CD4-positive, alpha-beta T cell (primary cell): ENCODE measurements at regions not wholly inside any gene's neighbourhood (a gene's known extent, or its start where the extent isn't known, plus 50 kb on each side); places are given as distances from the start of the nearest gene placed in this dataset.

Experiments
- ATAC-seq: fragments of 200-7000 bp; cut with Tn5 transposase; one replicate; pipeline ENCODE4 v1.10.0; 2022; ENCODE audit warnings: mild to moderate bottlenecking; ENCODE audit not compliant: poor library complexity
- CTCF ChIA-PET: fragments of 350-600 bp; sonication (Branson Sonifier 250); formaldehyde crosslinking; loops from one replicate; lab custom pipeline; 2021; ENCODE audit warnings: antibody characterized with exemption, inconsistent platforms; lab: Charles Lee
- POLR2A ChIA-PET: fragments of 350-600 bp; sonication (Branson Sonifier 250); formaldehyde crosslinking; loops from one replicate; lab custom pipeline; 2021; ENCODE audit warnings: antibody characterized with exemption, inconsistent platforms; lab: Charles Lee
- DNase-seq, 14 experiments: peaks; one replicate each; pipeline ENCODE4 v3.0.0-alpha.2; 2013 to 2020; ENCODE audit warnings: mixed read lengths in 2 of 14
- H3K27ac ChIP-seq, 2 donors: one replicate each; pipeline versions ENCODE4 v1.5.1 to v1.7.0; 2013; ENCODE audit warnings: low read length in 2 of 2, low read depth in 1 of 2, mild to moderate bottlenecking in 1 of 2
- H3K27me3 ChIP-seq, 2 experiments: 1 replicate in 1 of 2; 2 replicates in 1 of 2; pipeline versions ENCODE4 v1.6.1 to v1.7.0; 2013; ENCODE audit warnings: low read length in 2 of 2, control low read depth in 1 of 2, mild to moderate bottlenecking in 1 of 2, moderate library complexity in 1 of 2; ENCODE audit not compliant: insufficient read depth in 2 of 2, control insufficient read depth in 1 of 2
- H3K36me3 ChIP-seq: one replicate; pipeline ENCODE4 v1.6.1; 2013; ENCODE audit warnings: low read length, control low read depth; ENCODE audit not compliant: insufficient read depth
- H3K4me1 ChIP-seq: one replicate; pipeline ENCODE4 v1.6.1; 2013; ENCODE audit warnings: low read length, control low read depth; ENCODE audit not compliant: insufficient read depth
- H3K4me3 ChIP-seq: one replicate; pipeline ENCODE4 v1.5.1; 2013; ENCODE audit warnings: mild to moderate bottlenecking, low read length, moderate library complexity
- H3K9me3 ChIP-seq, 2 experiments: 1 replicate in 1 of 2; 2 replicates in 1 of 2; pipeline versions ENCODE4 v1.6.1 to v1.7.0; 2013; ENCODE audit warnings: low read length in 2 of 2, mild to moderate bottlenecking in 2 of 2, control low read depth in 1 of 2, moderate library complexity in 1 of 2; ENCODE audit not compliant: control insufficient read depth in 1 of 2, insufficient read depth in 1 of 2
- H3K27ac Mint-ChIP-seq: one replicate; pipeline ENCODE4 v1.8.0; 2020; ENCODE audit warnings: mixed read lengths
- H3K27me3 Mint-ChIP-seq: one replicate; pipeline ENCODE4 v1.8.0; 2021; ENCODE audit warnings: mixed read lengths
- H3K36me3 Mint-ChIP-seq: one replicate; pipeline ENCODE4 v1.8.0; 2021; ENCODE audit warnings: low read depth, mixed read lengths
- H3K4me1 Mint-ChIP-seq: one replicate; pipeline ENCODE4 v1.8.0; 2021; ENCODE audit warnings: low read depth, mixed read lengths
- H3K4me3 Mint-ChIP-seq: one replicate; pipeline ENCODE4 v1.8.0; 2020; ENCODE audit warnings: mild to moderate bottlenecking, mixed read lengths
- H3K9me3 Mint-ChIP-seq: one replicate; pipeline ENCODE4 v1.8.0; 2020; ENCODE audit warnings: mixed read lengths
- intact Hi-C, 2 experiments: fragments of 100-400 bp; cut with DNase I in 1 of 2; cut with micrococcal nuclease in 1 of 2; formaldehyde crosslinking; loops; one replicate each; pipeline versions ENCODE4 v1.15.1 to v1.9.0; 2023 to 2025; cut with DNase I, micrococcal nuclease
- TF ChIP-seq, protein P1 (sequence below): fragments of 200-600 bp; IDR thresholded peaks from one replicate; pipeline ENCODE4 v1.8.0; 2022; ENCODE audit warnings: antibody characterized with exemption, mild to moderate bottlenecking

DNA sequence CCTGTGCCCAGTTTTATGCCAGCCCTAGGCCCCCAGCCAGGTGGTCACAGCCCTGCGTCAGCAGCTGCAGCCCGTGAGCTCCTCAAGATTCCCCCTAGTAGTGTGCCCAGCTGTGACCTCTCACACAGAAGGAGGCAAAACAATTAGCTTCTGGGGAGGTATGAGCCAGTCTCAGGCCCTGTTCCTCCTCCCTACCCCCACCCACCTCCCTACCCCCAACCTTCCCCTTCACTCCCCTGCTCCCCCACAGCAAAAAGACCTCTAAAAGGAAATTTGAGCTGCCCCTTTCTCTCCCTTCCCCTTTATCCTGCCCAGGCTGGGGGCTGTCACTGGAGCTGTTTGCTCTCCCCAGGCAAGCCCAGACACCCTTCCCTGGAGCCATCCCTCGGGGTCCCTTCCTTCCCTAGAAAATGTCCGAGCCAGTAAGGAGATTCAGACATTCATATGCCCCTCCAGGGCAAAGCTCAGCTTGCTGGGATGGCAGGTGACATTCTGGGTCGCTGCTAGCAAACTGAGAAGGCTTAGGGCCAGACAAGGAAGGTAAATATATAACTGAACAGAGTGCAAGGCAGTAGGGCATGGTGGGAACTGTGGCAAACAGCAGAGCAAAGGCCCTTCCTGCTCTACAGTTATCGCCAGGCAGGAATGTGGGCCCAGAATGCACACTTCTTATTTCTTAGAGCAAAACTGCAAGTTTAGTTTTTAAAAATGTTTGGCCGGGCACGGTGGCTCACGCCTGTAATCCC lies 300.2 kb downstream of the MN1 start:
- Mint-ChIP-seq H3K9me3 (peaks cover 2% of the 10 kb centered on the region), H3K4me1 (no peaks in the 10 kb centered on the region), H3K4me3 (no peak overlapping the region), H3K27me3 (no peaks in the 10 kb centered on the region), H3K36me3 (no peaks in the 10 kb centered on the region), H3K27ac (no peak overlapping the region)
- TF ChIP-seq, protein P1, sequence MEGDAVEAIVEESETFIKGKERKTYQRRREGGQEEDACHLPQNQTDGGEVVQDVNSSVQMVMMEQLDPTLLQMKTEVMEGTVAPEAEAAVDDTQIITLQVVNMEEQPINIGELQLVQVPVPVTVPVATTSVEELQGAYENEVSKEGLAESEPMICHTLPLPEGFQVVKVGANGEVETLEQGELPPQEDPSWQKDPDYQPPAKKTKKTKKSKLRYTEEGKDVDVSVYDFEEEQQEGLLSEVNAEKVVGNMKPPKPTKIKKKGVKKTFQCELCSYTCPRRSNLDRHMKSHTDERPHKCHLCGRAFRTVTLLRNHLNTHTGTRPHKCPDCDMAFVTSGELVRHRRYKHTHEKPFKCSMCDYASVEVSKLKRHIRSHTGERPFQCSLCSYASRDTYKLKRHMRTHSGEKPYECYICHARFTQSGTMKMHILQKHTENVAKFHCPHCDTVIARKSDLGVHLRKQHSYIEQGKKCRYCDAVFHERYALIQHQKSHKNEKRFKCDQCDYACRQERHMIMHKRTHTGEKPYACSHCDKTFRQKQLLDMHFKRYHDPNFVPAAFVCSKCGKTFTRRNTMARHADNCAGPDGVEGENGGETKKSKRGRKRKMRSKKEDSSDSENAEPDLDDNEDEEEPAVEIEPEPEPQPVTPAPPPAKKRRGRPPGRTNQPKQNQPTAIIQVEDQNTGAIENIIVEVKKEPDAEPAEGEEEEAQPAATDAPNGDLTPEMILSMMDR = no peak
- POLR2A ChIA-PET = no interaction called here
- CTCF ChIA-PET = no interaction called here
- intact Hi-C loops = no loop called here
- ATAC-seq (no peak), DNase-seq (no peak)
- peaks cover 0 to 12% of the 10 kb centered on the region in 2 experiments for H3K9me3 ChIP-seq
- no peak overlapping the region for H3K4me3 ChIP-seq
- no peaks in the 10 kb centered on the region for H3K36me3 ChIP-seq
- no peak overlapping the region for H3K27ac ChIP-seq
- no peaks in the 10 kb centered on the region for H3K27me3 ChIP-seq
- H3K4me1 ChIP-seq = no peaks in the 10 kb centered on the region

DNA sequence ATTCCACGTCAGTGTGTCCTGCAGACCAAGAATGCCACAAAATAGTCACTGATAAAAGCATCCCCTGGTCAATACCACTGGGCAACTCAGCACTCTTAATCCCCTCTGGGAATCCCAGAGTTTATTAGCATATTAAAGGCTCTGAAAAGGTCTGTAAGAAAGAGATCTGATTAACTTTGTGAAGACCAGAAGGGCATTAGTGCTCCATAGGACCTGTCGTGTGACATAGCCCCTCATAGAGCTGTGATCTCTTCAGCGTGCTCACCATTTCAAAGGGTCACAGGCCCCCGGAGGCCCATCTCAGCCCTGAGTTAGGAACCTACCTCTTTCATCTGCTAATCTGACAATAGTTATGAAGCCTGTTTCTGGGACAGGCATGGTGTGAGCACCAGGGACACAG lies 299.2 kb downstream of the MN1 start:
- no peaks in the 10 kb centered on the region for H3K36me3 Mint-ChIP-seq
- H3K4me1 ChIP-seq = no peaks in the 10 kb centered on the region
- no peak overlapping the region for H3K4me3 ChIP-seq
- CTCF ChIA-PET = no interaction called here
- no peaks in the 10 kb centered on the region for H3K27me3 ChIP-seq
- H3K4me1 Mint-ChIP-seq = no peaks in the 10 kb centered on the region
- H3K9me3 ChIP-seq = peaks cover 0 to 12% of the 10 kb centered on the region in 2 experiments
- POLR2A ChIA-PET = no interaction called here
- no peaks in the 10 kb centered on the region for H3K27me3 Mint-ChIP-seq
- no peak overlapping the region for H3K27ac ChIP-seq
- DNase-seq (no peak), ATAC-seq (no peak)
- no peak overlapping the region for H3K27ac Mint-ChIP-seq
- H3K9me3 Mint-ChIP-seq = peaks cover 2% of the 10 kb centered on the region
- H3K4me3 Mint-ChIP-seq = no peak overlapping the region
- TF ChIP-seq, protein P1 = no peak
- intact Hi-C loops = no loop called here
- H3K36me3 ChIP-seq = no peaks in the 10 kb centered on the region

DNA sequence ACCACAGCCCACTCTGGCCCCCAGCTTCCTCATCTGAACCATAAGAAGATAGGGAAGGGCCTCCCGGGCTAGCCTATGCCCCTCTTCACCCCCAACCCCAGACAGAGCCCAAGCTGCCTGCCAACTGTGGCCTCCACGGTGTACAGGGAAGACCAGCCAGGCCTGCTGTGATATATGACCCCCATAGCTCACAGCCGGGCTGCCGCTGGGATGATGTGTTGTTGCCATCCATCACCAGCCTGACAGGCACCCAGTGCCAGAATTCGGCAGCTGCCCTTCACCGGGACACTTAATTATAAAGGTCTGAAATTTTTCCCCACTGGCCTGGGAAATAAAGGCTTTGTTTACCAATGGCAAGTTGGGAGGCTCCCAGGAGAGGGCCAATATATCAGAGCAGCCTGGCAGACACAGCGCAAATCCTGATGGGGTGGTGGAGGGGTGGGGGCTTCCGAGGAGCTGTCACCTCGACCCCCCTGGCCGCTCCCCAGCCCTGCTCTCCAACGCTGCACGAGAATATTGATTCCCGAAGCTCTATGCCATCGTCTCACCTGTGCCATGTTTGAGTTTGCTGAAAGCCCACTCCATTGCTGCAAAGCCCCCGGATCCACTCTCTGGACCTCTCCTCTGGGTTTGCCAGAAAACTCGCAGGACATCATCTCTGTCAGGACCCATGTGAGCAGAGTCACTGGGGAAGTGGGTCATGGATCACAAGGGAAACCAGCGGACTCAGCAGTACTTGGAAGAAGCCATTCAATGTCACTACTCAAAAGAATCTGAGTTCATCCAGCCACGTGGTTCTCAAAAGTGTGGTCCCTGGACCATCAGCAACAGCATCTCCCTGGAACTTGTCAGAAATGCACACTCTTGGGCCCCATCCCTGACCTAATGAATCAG lies 296.9 kb downstream of the MN1 start:
- TF ChIP-seq, protein P1 = no peak
- Mint-ChIP-seq H3K27me3 (peaks cover 6% of the 10 kb centered on the region), H3K4me3 (no peak overlapping the region), H3K9me3 (peaks cover 2% of the 10 kb centered on the region), H3K36me3 (no peaks in the 10 kb centered on the region), H3K27ac (no peak overlapping the region), H3K4me1 (no peaks in the 10 kb centered on the region)
- Histone ChIP-seq H3K4me1 (no peaks in the 10 kb centered on the region), H3K9me3 (peaks cover 0 to 7% of the 10 kb centered on the region in 2 experiments), H3K27ac (no peak overlapping the region), H3K4me3 (no peak overlapping the region), H3K27me3 (no peaks in the 10 kb centered on the region), H3K36me3 (no peaks in the 10 kb centered on the region)
- no peak for ATAC-seq
- POLR2A ChIA-PET = no interaction called here
- CTCF ChIA-PET = no interaction called here
- intact Hi-C loops = no loop called here
- no peak for DNase-seq
